KMS-11 (cell line): ENCODE measurements at regions not wholly inside any gene's neighbourhood (a gene's known extent, or its start where the extent isn't known, plus 50 kb on each side); places are given as distances from the start of the nearest gene placed in this dataset.

ENCODE experiments used
- H2AFZ ChIP-seq: fragments of 200-600 bp; sonication (generic); 2 replicates; pipeline ENCODE4 v1.6.1; 2016; ENCODE audit warnings: antibody characterized with exemption, mixed run types, low read depth
- H3K27ac ChIP-seq: fragments of 200-600 bp; sonication (generic); 2 replicates; pipeline ENCODE4 v1.6.1; 2016; ENCODE audit warnings: mild to moderate bottlenecking, mixed run types
- H3K27me3 ChIP-seq: fragments of 200-600 bp; sonication (generic); 2 replicates; pipeline ENCODE4 v1.6.1; 2017; ENCODE audit warnings: mild to moderate bottlenecking, low read depth, mixed run types, moderate library complexity; ENCODE audit not compliant: insufficient read depth
- H3K36me3 ChIP-seq: fragments of 200-600 bp; sonication (generic); 2 replicates; pipeline ENCODE4 v1.6.1; 2017; ENCODE audit warnings: mild to moderate bottlenecking, mixed run types; ENCODE audit not compliant: insufficient read depth
- H3K4me1 ChIP-seq: fragments of 200-600 bp; sonication (generic); 2 replicates; pipeline ENCODE4 v1.6.1; 2016; ENCODE audit warnings: mild to moderate bottlenecking, low read depth, mixed run types; ENCODE audit not compliant: poor library complexity, severe bottlenecking
- H3K4me2 ChIP-seq: fragments of 200-600 bp; sonication (generic); 2 replicates; pipeline ENCODE4 v1.7.0; 2016; ENCODE audit warnings: mild to moderate bottlenecking, mixed run types
- H3K4me3 ChIP-seq: fragments of 200-600 bp; sonication (generic); IDR thresholded peaks from 2 replicates; pipeline ENCODE4 v1.6.1; 2017; ENCODE audit warnings: low read depth, low read length, mixed read lengths; ENCODE audit not compliant: insufficient read depth
- H3K79me2 ChIP-seq: fragments of 200-600 bp; sonication (generic); 2 replicates; pipeline ENCODE4 v1.6.1; 2016; ENCODE audit warnings: low read depth, mixed run types; ENCODE audit not compliant: insufficient read depth
- H3K9ac ChIP-seq: fragments of 200-600 bp; sonication (generic); 2 replicates; pipeline ENCODE4 v1.6.1; 2016; ENCODE audit warnings: mild to moderate bottlenecking, mixed run types
- H4K20me1 ChIP-seq: fragments of 200-600 bp; sonication (generic); 2 replicates; pipeline ENCODE4 v1.6.1; 2016; ENCODE audit warnings: mild to moderate bottlenecking, mixed run types; ENCODE audit not compliant: insufficient read depth
- TF ChIP-seq, protein P1 (sequence below): fragments of 200-600 bp; sonication (generic); conservative IDR thresholded peaks from 2 replicates; pipeline ENCODE4 v1.6.1; 2017; ENCODE audit warnings: low read depth, mild to moderate bottlenecking, antibody characterized with exemption, low read length, moderate library complexity, mixed read lengths

GRCh38 chr1:56378341-56379070 lies 200.9 kb downstream of the PLPP3 start:
- TF ChIP-seq, protein P1, sequence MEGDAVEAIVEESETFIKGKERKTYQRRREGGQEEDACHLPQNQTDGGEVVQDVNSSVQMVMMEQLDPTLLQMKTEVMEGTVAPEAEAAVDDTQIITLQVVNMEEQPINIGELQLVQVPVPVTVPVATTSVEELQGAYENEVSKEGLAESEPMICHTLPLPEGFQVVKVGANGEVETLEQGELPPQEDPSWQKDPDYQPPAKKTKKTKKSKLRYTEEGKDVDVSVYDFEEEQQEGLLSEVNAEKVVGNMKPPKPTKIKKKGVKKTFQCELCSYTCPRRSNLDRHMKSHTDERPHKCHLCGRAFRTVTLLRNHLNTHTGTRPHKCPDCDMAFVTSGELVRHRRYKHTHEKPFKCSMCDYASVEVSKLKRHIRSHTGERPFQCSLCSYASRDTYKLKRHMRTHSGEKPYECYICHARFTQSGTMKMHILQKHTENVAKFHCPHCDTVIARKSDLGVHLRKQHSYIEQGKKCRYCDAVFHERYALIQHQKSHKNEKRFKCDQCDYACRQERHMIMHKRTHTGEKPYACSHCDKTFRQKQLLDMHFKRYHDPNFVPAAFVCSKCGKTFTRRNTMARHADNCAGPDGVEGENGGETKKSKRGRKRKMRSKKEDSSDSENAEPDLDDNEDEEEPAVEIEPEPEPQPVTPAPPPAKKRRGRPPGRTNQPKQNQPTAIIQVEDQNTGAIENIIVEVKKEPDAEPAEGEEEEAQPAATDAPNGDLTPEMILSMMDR = no peak

GRCh38 chr1:56377431-56377830 lies 201.9 kb downstream of the PLPP3 start:
- no peaks in the 10 kb centered on the region for H3K4me1 ChIP-seq
- H2AFZ ChIP-seq = no peak overlapping the region
- no peak overlapping the region for H3K4me2 ChIP-seq
- no peaks in the 10 kb centered on the region for H3K36me3 ChIP-seq
- H4K20me1 ChIP-seq = no peaks in the 10 kb centered on the region
- no peaks in the 10 kb centered on the region for H3K79me2 ChIP-seq
- no peak overlapping the region for H3K4me3 ChIP-seq
- no peaks in the 10 kb centered on the region for H3K27me3 ChIP-seq
- H3K27ac ChIP-seq = no peak overlapping the region
- TF ChIP-seq, protein P1 = no peak
- H3K9ac ChIP-seq = no peak overlapping the region

More at GRCh38 chr1:56378341-56379070, 200.9 kb downstream of the PLPP3 start:
- Histone ChIP-seq H3K79me2 (no peaks in the 10 kb centered on the region), H3K27ac (no peak overlapping the region), H3K9ac (no peak overlapping the region), H4K20me1 (no peaks in the 10 kb centered on the region), H3K4me3 (no peak overlapping the region), H3K4me1 (no peaks in the 10 kb centered on the region), H3K27me3 (no peaks in the 10 kb centered on the region), H2AFZ (no peak overlapping the region), H3K36me3 (no peaks in the 10 kb centered on the region), H3K4me2 (no peak overlapping the region)

GRCh38 chr1:56376188-56376984 lies 203.0 kb downstream of the PLPP3 start:
- Histone ChIP-seq H3K36me3 (no peaks in the 10 kb centered on the region), H3K27ac (no peak overlapping the region), H3K4me3 (no peak overlapping the region), H4K20me1 (no peaks in the 10 kb centered on the region), H3K27me3 (no peaks in the 10 kb centered on the region), H2AFZ (no peak overlapping the region), H3K79me2 (no peaks in the 10 kb centered on the region), H3K9ac (no peak overlapping the region), H3K4me2 (no peak overlapping the region), H3K4me1 (no peaks in the 10 kb centered on the region)
- TF ChIP-seq, protein P1 = no peak

DNA sequence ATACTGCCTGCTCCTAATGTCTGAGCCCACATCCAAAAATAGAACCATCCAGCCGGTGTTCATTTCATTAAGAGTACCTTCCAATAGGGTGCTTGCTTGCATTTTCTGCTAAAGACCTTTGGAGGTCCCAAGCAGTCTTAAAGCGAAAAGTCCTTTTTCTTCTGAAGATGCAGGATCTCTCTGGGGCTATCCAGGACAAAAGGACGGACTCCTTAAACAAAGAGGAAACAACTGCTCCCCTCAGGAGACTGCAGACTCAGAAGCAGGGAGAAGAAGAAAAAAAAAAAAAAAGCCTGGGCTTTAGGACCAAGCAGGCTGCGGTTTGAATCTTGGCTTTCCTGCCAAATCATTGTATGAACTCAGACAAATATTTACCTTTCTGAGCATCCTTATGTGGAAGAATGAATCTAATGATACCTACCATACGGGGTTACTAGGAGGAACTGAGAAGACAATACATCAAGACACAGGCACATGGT lies 204.0 kb downstream of the PLPP3 start:
- H3K79me2 ChIP-seq = no peaks in the 10 kb centered on the region
- no peaks in the 10 kb centered on the region for H4K20me1 ChIP-seq
- TF ChIP-seq, protein P1 = no peak
- H3K36me3 ChIP-seq = no peaks in the 10 kb centered on the region
- H3K4me3 ChIP-seq = no peak overlapping the region
- H3K9ac ChIP-seq = no peak overlapping the region
- no peaks in the 10 kb centered on the region for H3K4me1 ChIP-seq
- no peaks in the 10 kb centered on the region for H3K27me3 ChIP-seq
- no peak overlapping the region for H3K27ac ChIP-seq
- no peak overlapping the region for H2AFZ ChIP-seq
- H3K4me2 ChIP-seq = no peak overlapping the region
